ENCODE measurements at regions not wholly inside any gene's neighbourhood (a gene's known extent, or its start where the extent isn't known, plus 50 kb on each side); places are given as distances from the start of the nearest gene placed in this dataset.

- no peak for DNase-seq (ENCODE audit: low read depth in 1 of 2, low spot score in 1 of 2)
- no peak overlapping the region for H3K4me3 ChIP-seq (replicated peaks; ENCODE audit: insufficient read depth, low read length)
- H3K27ac ChIP-seq (replicated peaks): no peak overlapping the region
- H3K27me3 ChIP-seq (ENCODE audit: insufficient read depth, poor library complexity, severe bottlenecking): no peaks in the 10 kb centered on the region
- TF ChIP-seq CTCF (IDR thresholded peaks at IDR 0.05; ENCODE audit: insufficient read depth, low read length): no peak
- TF ChIP-seq GABPA (IDR thresholded peaks at IDR 0.05; ENCODE audit: low read depth): no peak
- TF ChIP-seq POLR2AphosphoS5 (IDR thresholded peaks at IDR 0.05; ENCODE audit: low read depth): no peak
- no peak for TF ChIP-seq REST (IDR thresholded peaks at IDR 0.05; ENCODE audit: insufficient replicate concordance, low read depth)
- TF ChIP-seq SPI1 (IDR thresholded peaks at IDR 0.05; ENCODE audit: borderline replicate concordance, low read depth): no peak
Observed at GRCh38 chrX:113315927-113316326, 475.3 kb upstream of the AMOT start.

GRCh38 chrX:113305496-113305895, 464.9 kb upstream of the AMOT start:
- Histone ChIP-seq H3K4me3 (replicated peaks; ENCODE audit: insufficient read depth, low read length) (no peak overlapping the region), H3K27me3 (ENCODE audit: insufficient read depth, poor library complexity, severe bottlenecking) (no peaks in the 10 kb centered on the region), H3K27ac (replicated peaks) (no peak overlapping the region)
- TF ChIP-seq CTCF (IDR thresholded peaks at IDR 0.05; ENCODE audit: insufficient read depth, low read length) (no peak), POLR2AphosphoS5 (IDR thresholded peaks at IDR 0.05; ENCODE audit: low read depth) (no peak), GABPA (IDR thresholded peaks at IDR 0.05; ENCODE audit: low read depth) (no peak)
- no peak for DNase-seq (ENCODE audit: low read depth in 1 of 2, low spot score in 1 of 2)

- no peak overlapping the region for H3K27ac ChIP-seq (replicated peaks)
- no peaks in the 10 kb centered on the region for H3K27me3 ChIP-seq (ENCODE audit: insufficient read depth, poor library complexity, severe bottlenecking)
- TF ChIP-seq SPI1 (IDR thresholded peaks at IDR 0.05; ENCODE audit: borderline replicate concordance, low read depth): no peak
- TF ChIP-seq REST (IDR thresholded peaks at IDR 0.05; ENCODE audit: insufficient replicate concordance, low read depth): no peak
- TF ChIP-seq POLR2AphosphoS5 (IDR thresholded peaks at IDR 0.05; ENCODE audit: low read depth): no peak
- no peak for TF ChIP-seq GABPA (IDR thresholded peaks at IDR 0.05; ENCODE audit: low read depth)
- no peak for DNase-seq (ENCODE audit: low read depth in 1 of 2, low spot score in 1 of 2)
- H3K4me3 ChIP-seq (replicated peaks; ENCODE audit: insufficient read depth, low read length): no peak overlapping the region
Observed at GRCh38 chrX:113300580-113300979, 459.9 kb upstream of the AMOT start.

GRCh38 chrX:113297437-113297836, 456.8 kb upstream of the AMOT start:
- no peak for TF ChIP-seq SPI1 (IDR thresholded peaks at IDR 0.05; ENCODE audit: borderline replicate concordance, low read depth)
- TF ChIP-seq CTCF (IDR thresholded peaks at IDR 0.05; ENCODE audit: insufficient read depth, low read length): no peak
- no peak for TF ChIP-seq GABPA (IDR thresholded peaks at IDR 0.05; ENCODE audit: low read depth)
- no peak for TF ChIP-seq REST (IDR thresholded peaks at IDR 0.05; ENCODE audit: insufficient replicate concordance, low read depth)
- no peak for DNase-seq (ENCODE audit: low read depth in 1 of 2, low spot score in 1 of 2)
- Histone ChIP-seq H3K27me3 (ENCODE audit: insufficient read depth, poor library complexity, severe bottlenecking) (no peaks in the 10 kb centered on the region), H3K27ac (replicated peaks) (no peak overlapping the region), H3K4me3 (replicated peaks; ENCODE audit: insufficient read depth, low read length) (no peak overlapping the region)
